ENCODE measurements at regions not wholly inside any gene's neighbourhood (a gene's known extent, or its start where the extent isn't known, plus 50 kb on each side); places are given as distances from the start of the nearest gene placed in this dataset.

GRCh38 chr1:112247036-112247597, 148.9 kb upstream of the CTTNBP2NL start (continued):
- TF ChIP-seq BCOR (IDR thresholded peaks at IDR 0.05) (no peak), CREB1 (IDR thresholded peaks at IDR 0.05) (no peak), CREB1 (CRISPR knock-in tag; IDR thresholded peaks at IDR 0.05) (no peak)

- Histone ChIP-seq H3K9me3 (replicated peaks; ENCODE audit: control insufficient read depth, insufficient read depth, low read depth, low read length) (no peaks in the 10 kb centered on the region), H3K9ac (ENCODE audit: insufficient read depth in 1 of 2, low read depth in 2 of 2, low read length in 2 of 2) (peak overlapping the region in 1 of 2 experiments; percentile 37; a peak in 1 of 4 replicates), H2AFZ (ENCODE audit: low read depth, low read length) (no peak overlapping the region), H3K79me2 (ENCODE audit: control insufficient read depth, insufficient read depth, low read length) (no peaks in the 10 kb centered on the region), H3K4me3 (no peak overlapping the region), H3K36me3 (ENCODE audit: control insufficient read depth, insufficient read depth, low read length) (no peaks in the 10 kb centered on the region), H4K20me1 (replicated peaks; ENCODE audit: control insufficient read depth, insufficient read depth, low read length) (peaks cover 3% of the 10 kb centered on the region; the same call in 1 of the 2 replicates), H3K4me1 (replicated peaks in 1 of 2; ENCODE audit: control insufficient read depth in 2 of 2, insufficient read depth in 2 of 2, low read length in 2 of 2) (no peaks in the 10 kb centered on the region), H3K4me2 (ENCODE audit: insufficient read depth, low read length) (no peak overlapping the region), H3K27ac (ENCODE audit: extremely low read depth, low read depth, low read length) (no peak overlapping the region), H3K27me3 (ENCODE audit: control insufficient read depth in 2 of 2, insufficient read depth in 2 of 2, low read length in 2 of 2) (peaks cover 0 to 3% of the 10 kb centered on the region in 2 experiments; a peak in 1 of 5 replicates), H3K9me1 (ENCODE audit: control insufficient read depth, insufficient read depth, low read length) (no peaks in the 10 kb centered on the region)
- FAIRE-seq (no peak), DNase-seq (ENCODE audit: extremely low read depth in 1 of 4, low spot score in 3 of 4) (no peak), ATAC-seq (no peak)
- WGBS (ENCODE audit: insufficient coverage, low coverage, missing lambda C conversion rate), result 0% methylated on average over 2 of the region's 2 CpGs
- CTCF ChIA-PET (ENCODE audit: low intra/inter-chr PET ratio), result no interaction called here
- BruUV-seq (replicated peaks), result no TSS peak
- POLR2A ChIA-PET, result interaction anchor here (0.8 to 1.0 kb wide), 2 partner anchors 19 to 74 kb away, joined by 3 read pairs; no protein-coding TSS in a partner anchor
- in situ Hi-C loops (cut with MboI), result no loop called here
- TF ChIP-seq ZBTB9 (CRISPR knock-in tag; IDR thresholded peaks at IDR 0.05) (no peak), ZNF511 (CRISPR knock-in tag; IDR thresholded peaks at IDR 0.05) (no peak), ZC3H11A (IDR thresholded peaks at IDR 0.05; ENCODE audit: low read depth, low read length) (no peak), NFIC (IDR thresholded peaks at IDR 0.05) (no peak), NONO (IDR thresholded peaks at IDR 0.05; ENCODE audit: low read depth in 2 of 2, low read length in 1 of 2) (no peak), E2F8 (IDR thresholded peaks at IDR 0.05; ENCODE audit: low read depth, partially characterized antibody) (no peak), ZNF384 (IDR thresholded peaks at IDR 0.05; ENCODE audit: low read depth, low read length) (no peak), PPARD (CRISPR knock-in tag; IDR thresholded peaks at IDR 0.05) (no peak), XRCC5 (IDR thresholded peaks at IDR 0.05; ENCODE audit: low read depth, low read length) (no peak), HDAC8 (tag; IDR thresholded peaks at IDR 0.05) (no peak)
- intact Hi-C loops (cut with micrococcal nuclease), result no loop called here
These were observed 148.1 kb upstream of the CTTNBP2NL start for GRCh38 chr1:112247961-112248360.

All from K562 (cell line).